ENCODE measurements at regions not wholly inside any gene's neighbourhood (a gene's known extent, or its start where the extent isn't known, plus 50 kb on each side); places are given as distances from the start of the nearest gene placed in this dataset.

DNA sequence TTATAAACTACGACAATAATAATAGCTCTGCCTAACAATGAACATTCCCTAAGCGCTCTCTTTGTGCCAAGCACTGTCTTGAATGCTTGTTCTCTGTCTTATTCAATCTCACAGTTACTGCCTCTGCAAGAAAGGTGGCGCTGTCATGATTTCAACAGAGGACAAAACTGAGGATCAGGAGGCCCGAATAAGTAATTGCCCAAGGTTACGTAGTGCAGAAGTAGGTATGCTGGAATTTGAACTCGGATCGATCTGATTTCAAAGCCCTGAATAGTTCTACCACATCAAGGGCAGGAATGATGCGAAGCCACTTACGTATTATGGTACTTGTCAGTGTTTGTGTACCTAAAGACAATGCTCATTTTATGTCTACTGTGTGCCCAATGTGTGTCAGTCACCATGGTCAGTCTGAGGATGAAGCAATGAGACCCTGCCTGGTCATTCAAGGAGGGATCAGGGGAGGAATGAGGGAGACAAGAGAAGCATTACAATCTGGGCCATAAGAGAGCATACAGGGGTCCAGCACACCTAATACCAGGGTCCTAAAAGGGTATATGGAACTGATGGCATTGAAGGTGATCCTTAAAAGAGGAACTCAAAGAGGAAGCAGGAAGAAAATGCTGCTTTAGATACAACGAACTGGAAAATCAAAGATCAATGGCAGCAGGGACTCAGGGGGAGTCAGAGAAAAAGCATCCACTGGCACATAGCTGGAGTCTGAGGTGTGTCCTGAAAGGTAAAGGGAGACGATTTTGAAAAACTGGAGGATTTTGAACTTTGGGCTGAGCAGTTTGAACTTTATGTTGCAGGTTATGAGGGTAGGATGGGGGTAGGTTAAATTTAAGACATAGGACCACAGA lies 389.2 kb downstream of the PLPP3 start (continued):
- TF ChIP-seq CBX2 (IDR thresholded peaks at IDR 0.05; ENCODE audit: low read depth, low read length), result no peak
- TF ChIP-seq CBX2 (CRISPR knock-in tag; IDR thresholded peaks at IDR 0.05; ENCODE audit: low read depth), result no peak
- TF ChIP-seq ZNF609 (CRISPR knock-in tag; IDR thresholded peaks at IDR 0.05; ENCODE audit: borderline replicate concordance), result peak; percentile 94
- TF ChIP-seq ZFP62 (CRISPR knock-in tag; IDR thresholded peaks at IDR 0.05), result no peak
- TF ChIP-seq CAMTA2 (CRISPR knock-in tag; IDR thresholded peaks at IDR 0.05; ENCODE audit: borderline replicate concordance), result no peak
- no peak for TF ChIP-seq ZNF333 (CRISPR knock-in tag; IDR thresholded peaks at IDR 0.05; ENCODE audit: borderline replicate concordance)
- peak; percentile 96 for TF ChIP-seq ZNF124 (CRISPR knock-in tag; IDR thresholded peaks at IDR 0.05)
- TF ChIP-seq CHD2 (IDR thresholded peaks at IDR 0.05; ENCODE audit: low read depth, low read length), result no peak; the same call in 1 of the 2 replicates
- TF ChIP-seq, protein P1, sequence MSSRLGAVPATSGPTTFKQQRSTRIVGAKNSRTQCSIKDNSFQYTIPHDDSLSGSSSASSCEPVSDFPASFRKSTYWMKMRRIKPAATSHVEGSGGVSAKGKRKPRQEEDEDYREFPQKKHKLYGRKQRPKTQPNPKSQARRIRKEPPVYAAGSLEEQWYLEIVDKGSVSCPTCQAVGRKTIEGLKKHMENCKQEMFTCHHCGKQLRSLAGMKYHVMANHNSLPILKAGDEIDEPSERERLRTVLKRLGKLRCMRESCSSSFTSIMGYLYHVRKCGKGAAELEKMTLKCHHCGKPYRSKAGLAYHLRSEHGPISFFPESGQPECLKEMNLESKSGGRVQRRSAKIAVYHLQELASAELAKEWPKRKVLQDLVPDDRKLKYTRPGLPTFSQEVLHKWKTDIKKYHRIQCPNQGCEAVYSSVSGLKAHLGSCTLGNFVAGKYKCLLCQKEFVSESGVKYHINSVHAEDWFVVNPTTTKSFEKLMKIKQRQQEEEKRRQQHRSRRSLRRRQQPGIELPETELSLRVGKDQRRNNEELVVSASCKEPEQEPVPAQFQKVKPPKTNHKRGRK (CRISPR knock-in tag; IDR thresholded peaks at IDR 0.05), result no peak
- TF ChIP-seq ZFP1 (CRISPR knock-in tag; IDR thresholded peaks at IDR 0.05), result peak; percentile 46; the same call in 1 of the 2 replicates
- no peak for TF ChIP-seq HINFP (CRISPR knock-in tag; IDR thresholded peaks at IDR 0.05; ENCODE audit: low read depth)
- TF ChIP-seq ZNF780A (CRISPR knock-in tag; IDR thresholded peaks at IDR 0.05), result no peak
- TF ChIP-seq ZNF512B (CRISPR knock-in tag; IDR thresholded peaks at IDR 0.05; ENCODE audit: borderline replicate concordance), result no peak
- TF ChIP-seq NFATC3 (CRISPR knock-in tag; IDR thresholded peaks at IDR 0.05), result no peak
- 0 out of 2 replicates have a peak, but pooled peaks have one; percentile 28 for TF ChIP-seq ZFP36L1 (CRISPR knock-in tag; IDR thresholded peaks at IDR 0.05)
- TF ChIP-seq, protein P2, sequence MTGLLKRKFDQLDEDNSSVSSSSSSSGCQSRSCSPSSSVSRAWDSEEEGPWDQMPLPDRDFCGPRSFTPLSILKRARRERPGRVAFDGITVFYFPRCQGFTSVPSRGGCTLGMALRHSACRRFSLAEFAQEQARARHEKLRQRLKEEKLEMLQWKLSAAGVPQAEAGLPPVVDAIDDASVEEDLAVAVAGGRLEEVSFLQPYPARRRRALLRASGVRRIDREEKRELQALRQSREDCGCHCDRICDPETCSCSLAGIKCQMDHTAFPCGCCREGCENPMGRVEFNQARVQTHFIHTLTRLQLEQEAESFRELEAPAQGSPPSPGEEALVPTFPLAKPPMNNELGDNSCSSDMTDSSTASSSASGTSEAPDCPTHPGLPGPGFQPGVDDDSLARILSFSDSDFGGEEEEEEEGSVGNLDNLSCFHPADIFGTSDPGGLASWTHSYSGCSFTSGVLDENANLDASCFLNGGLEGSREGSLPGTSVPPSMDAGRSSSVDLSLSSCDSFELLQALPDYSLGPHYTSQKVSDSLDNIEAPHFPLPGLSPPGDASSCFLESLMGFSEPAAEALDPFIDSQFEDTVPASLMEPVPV (CRISPR knock-in tag; IDR thresholded peaks at IDR 0.05), result no peak
